ENCODE measurements at regions not wholly inside any gene's neighbourhood (a gene's known extent, or its start where the extent isn't known, plus 50 kb on each side); places are given as distances from the start of the nearest gene placed in this dataset.

GRCh38 chr2:204389120-204389519 is 156.2 kb upstream of the PARD3B start:
- TF ChIP-seq CTCF (conservative IDR thresholded peaks at IDR 0.05 in 1 of 2, IDR thresholded peaks at IDR 0.05 in 1 of 2; ENCODE audit: low read depth in 1 of 2, low read length in 2 of 2) = no peak
- TF ChIP-seq EZH2 (IDR thresholded peaks at IDR 0.05; ENCODE audit: low read length, missing control alignments) = no peak
